ENCODE measurements at regions not wholly inside any gene's neighbourhood (a gene's known extent, or its start where the extent isn't known, plus 50 kb on each side); places are given as distances from the start of the nearest gene placed in this dataset.

GRCh38 chr12:20234474-20234873, 133.9 kb upstream of the PDE3A start:
- Histone ChIP-seq H3K27ac (ENCODE audit: low read length) (no peak overlapping the region), H3K9me3 (ENCODE audit: control insufficient read depth, low read length) (peaks cover 2% of the 10 kb centered on the region), H3K27me3 (ENCODE audit: control insufficient read depth, insufficient read depth) (no peaks in the 10 kb centered on the region), H3K4me3 (ENCODE audit: low read length) (no peak overlapping the region), H3K4me1 (ENCODE audit: control insufficient read depth, insufficient read depth, low read length) (no peaks in the 10 kb centered on the region)
- ATAC-seq, result no peak
- 90% methylated on average over 6 of the region's 6 CpGs for WGBS
- DNase-seq, result no peak
- intact Hi-C loops (cut with DNase I), result no loop called here

GRCh38 chr12:20237091-20237490, 131.2 kb upstream of the PDE3A start:
- Histone ChIP-seq H3K4me3 (ENCODE audit: low read length) (no peak overlapping the region), H3K4me1 (ENCODE audit: control insufficient read depth, insufficient read depth, low read length) (no peaks in the 10 kb centered on the region), H3K9me3 (ENCODE audit: control insufficient read depth, low read length) (no peaks in the 10 kb centered on the region), H3K27ac (ENCODE audit: low read length) (no peak overlapping the region), H3K27me3 (ENCODE audit: control insufficient read depth, insufficient read depth) (no peaks in the 10 kb centered on the region)
- ATAC-seq (no peak), DNase-seq (no peak)
- intact Hi-C loops (cut with DNase I), result no loop called here
- 89% methylated on average over 7 of the region's 7 CpGs for WGBS

GRCh38 chr12:20245491-20245890, 122.8 kb upstream of the PDE3A start:
- H3K27me3 ChIP-seq (ENCODE audit: control insufficient read depth, insufficient read depth), result no peaks in the 10 kb centered on the region
- no peaks in the 10 kb centered on the region for H3K9me3 ChIP-seq (ENCODE audit: control insufficient read depth, low read length)
- intact Hi-C loops (cut with DNase I), result no loop called here
- ATAC-seq, result no peak
- DNase-seq, result no peak
- 56% methylated on average over 1 of the region's 1 CpG for WGBS
- no peaks in the 10 kb centered on the region for H3K4me1 ChIP-seq (ENCODE audit: control insufficient read depth, insufficient read depth, low read length)
- no peak overlapping the region for H3K4me3 ChIP-seq (ENCODE audit: low read length)
- H3K27ac ChIP-seq (ENCODE audit: low read length), result no peak overlapping the region

- H3K4me1 ChIP-seq (ENCODE audit: control insufficient read depth, insufficient read depth, low read length), result no peaks in the 10 kb centered on the region
- DNase-seq (no peak), ATAC-seq (no peak)
- intact Hi-C loops (cut with DNase I), result no loop called here
- H3K9me3 ChIP-seq (ENCODE audit: control insufficient read depth, low read length), result no peaks in the 10 kb centered on the region
- 78% methylated on average over 3 of the region's 3 CpGs for WGBS
- H3K4me3 ChIP-seq (ENCODE audit: low read length), result no peak overlapping the region
- no peaks in the 10 kb centered on the region for H3K27me3 ChIP-seq (ENCODE audit: control insufficient read depth, insufficient read depth)
- no peak overlapping the region for H3K27ac ChIP-seq (ENCODE audit: low read length)
These were observed 119.7 kb upstream of the PDE3A start for GRCh38 chr12:20248646-20249045.

GRCh38 chr12:20250761-20251160, 117.6 kb upstream of the PDE3A start:
- DNase-seq (no peak), ATAC-seq (no peak)
- Histone ChIP-seq H3K27ac (ENCODE audit: low read length) (no peak overlapping the region), H3K4me1 (ENCODE audit: control insufficient read depth, insufficient read depth, low read length) (no peaks in the 10 kb centered on the region), H3K9me3 (ENCODE audit: control insufficient read depth, low read length) (no peaks in the 10 kb centered on the region), H3K4me3 (ENCODE audit: low read length) (no peak overlapping the region), H3K27me3 (ENCODE audit: control insufficient read depth, insufficient read depth) (no peaks in the 10 kb centered on the region)
- intact Hi-C loops (cut with DNase I), result no loop called here
- WGBS, result 91% methylated on average over 1 of the region's 1 CpG

GRCh38 chr12:20257311-20257710, 111.0 kb upstream of the PDE3A start:
- DNase-seq (no peak), ATAC-seq (no peak)
- H3K4me3 ChIP-seq (ENCODE audit: low read length), result no peak overlapping the region
- no peaks in the 10 kb centered on the region for H3K27me3 ChIP-seq (ENCODE audit: control insufficient read depth, insufficient read depth)
- H3K27ac ChIP-seq (ENCODE audit: low read length), result no peak overlapping the region
- H3K4me1 ChIP-seq (ENCODE audit: control insufficient read depth, insufficient read depth, low read length), result no peaks in the 10 kb centered on the region
- H3K9me3 ChIP-seq (ENCODE audit: control insufficient read depth, low read length), result no peaks in the 10 kb centered on the region
- intact Hi-C loops (cut with DNase I), result no loop called here

GRCh38 chr12:20259786-20260185, 108.6 kb upstream of the PDE3A start:
- no peaks in the 10 kb centered on the region for H3K9me3 ChIP-seq (ENCODE audit: control insufficient read depth, low read length)
- 83% methylated on average over 2 of the region's 2 CpGs for WGBS
- DNase-seq (no peak), ATAC-seq (no peak)
- no peaks in the 10 kb centered on the region for H3K4me1 ChIP-seq (ENCODE audit: control insufficient read depth, insufficient read depth, low read length)
- H3K27ac ChIP-seq (ENCODE audit: low read length), result no peak overlapping the region
- no peak overlapping the region for H3K4me3 ChIP-seq (ENCODE audit: low read length)
- H3K27me3 ChIP-seq (ENCODE audit: control insufficient read depth, insufficient read depth), result no peaks in the 10 kb centered on the region
- intact Hi-C loops (cut with DNase I), result no loop called here

- H3K9me3 ChIP-seq (ENCODE audit: control insufficient read depth, low read length), result no peaks in the 10 kb centered on the region
- no peak overlapping the region for H3K27ac ChIP-seq (ENCODE audit: low read length)
- no peak overlapping the region for H3K4me3 ChIP-seq (ENCODE audit: low read length)
- DNase-seq (no peak), ATAC-seq (no peak)
- 58% methylated on average over 4 of the region's 4 CpGs for WGBS
- no peaks in the 10 kb centered on the region for H3K4me1 ChIP-seq (ENCODE audit: control insufficient read depth, insufficient read depth, low read length)
- intact Hi-C loops (cut with DNase I), result no loop called here
- no peaks in the 10 kb centered on the region for H3K27me3 ChIP-seq (ENCODE audit: control insufficient read depth, insufficient read depth)
These were observed 107.5 kb upstream of the PDE3A start for GRCh38 chr12:20260851-20261250.

- 84% methylated on average over 2 of the region's 2 CpGs for WGBS
- ATAC-seq (no peak), DNase-seq (no peak)
- Histone ChIP-seq H3K9me3 (ENCODE audit: control insufficient read depth, low read length) (no peaks in the 10 kb centered on the region), H3K27me3 (ENCODE audit: control insufficient read depth, insufficient read depth) (no peaks in the 10 kb centered on the region), H3K27ac (ENCODE audit: low read length) (no peak overlapping the region), H3K4me1 (ENCODE audit: control insufficient read depth, insufficient read depth, low read length) (no peaks in the 10 kb centered on the region), H3K4me3 (ENCODE audit: low read length) (no peak overlapping the region)
- intact Hi-C loops (cut with DNase I), result no loop called here
These were observed 106.2 kb upstream of the PDE3A start for GRCh38 chr12:20262119-20262518.

- DNase-seq (no peak), ATAC-seq (no peak)
- intact Hi-C loops (cut with DNase I), result no loop called here
- Histone ChIP-seq H3K27ac (ENCODE audit: low read length) (no peak overlapping the region), H3K27me3 (ENCODE audit: control insufficient read depth, insufficient read depth) (no peaks in the 10 kb centered on the region), H3K9me3 (ENCODE audit: control insufficient read depth, low read length) (no peaks in the 10 kb centered on the region), H3K4me3 (ENCODE audit: low read length) (no peak overlapping the region), H3K4me1 (ENCODE audit: control insufficient read depth, insufficient read depth, low read length) (no peaks in the 10 kb centered on the region)
- 96% methylated on average over 2 of the region's 2 CpGs for WGBS
These were observed 104.3 kb upstream of the PDE3A start for GRCh38 chr12:20264026-20264425.

GRCh38 chr12:20264608-20265114, 103.7 kb upstream of the PDE3A start:
- DNase-seq (no peak), ATAC-seq (no peak)
- Histone ChIP-seq H3K4me1 (ENCODE audit: control insufficient read depth, insufficient read depth, low read length) (no peaks in the 10 kb centered on the region), H3K27me3 (ENCODE audit: control insufficient read depth, insufficient read depth) (no peaks in the 10 kb centered on the region), H3K4me3 (ENCODE audit: low read length) (no peak overlapping the region), H3K9me3 (ENCODE audit: control insufficient read depth, low read length) (no peaks in the 10 kb centered on the region), H3K27ac (ENCODE audit: low read length) (no peak overlapping the region)
- 22% methylated on average over 1 of the region's 1 CpG for WGBS
- intact Hi-C loops (cut with DNase I), result no loop called here

- no peak for DNase-seq
- no peaks in the 10 kb centered on the region for H3K27me3 ChIP-seq (ENCODE audit: control insufficient read depth, insufficient read depth)
- no peak overlapping the region for H3K27ac ChIP-seq (ENCODE audit: low read length)
- H3K4me3 ChIP-seq (ENCODE audit: low read length), result no peak overlapping the region
- intact Hi-C loops (cut with DNase I), result no loop called here
- ATAC-seq, result no peak
- no peaks in the 10 kb centered on the region for H3K9me3 ChIP-seq (ENCODE audit: control insufficient read depth, low read length)
- 88% methylated on average over 6 of the region's 6 CpGs for WGBS
- no peaks in the 10 kb centered on the region for H3K4me1 ChIP-seq (ENCODE audit: control insufficient read depth, insufficient read depth, low read length)
These were observed 100.1 kb upstream of the PDE3A start for GRCh38 chr12:20268121-20268732.
